ENCODE measurements at regions not wholly inside any gene's neighbourhood (a gene's known extent, or its start where the extent isn't known, plus 50 kb on each side); places are given as distances from the start of the nearest gene placed in this dataset.

DNA sequence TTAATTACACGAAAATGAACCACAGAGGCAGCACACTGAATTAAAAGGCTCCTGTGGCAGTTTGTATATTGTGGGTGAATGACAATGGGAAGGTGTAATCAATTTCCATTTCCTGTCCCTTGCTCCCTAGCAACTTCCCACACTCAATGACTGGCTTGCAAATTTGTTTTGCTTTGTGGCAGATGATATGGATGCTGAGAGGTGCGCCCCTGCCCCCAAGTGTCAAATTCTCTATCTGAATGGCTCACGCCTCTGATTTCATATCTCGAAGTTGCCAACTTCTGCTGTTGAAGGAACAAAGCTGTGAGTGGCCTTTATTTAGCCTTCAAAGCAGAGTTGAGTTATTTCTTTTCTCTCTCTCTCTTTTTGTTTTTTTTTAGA, 86.0 kb downstream of the FOXD2 start:
- H3K4me1 ChIP-seq (ENCODE audit: insufficient read depth): peaks cover 30% of the 10 kb centered on the region
- H3K27ac ChIP-seq (ENCODE audit: low read depth): no peak overlapping the region
- peak overlapping the region; percentile 31; the same call in 1 of the 2 replicates for H3K4me3 ChIP-seq
- no peak overlapping the region for H2AFZ ChIP-seq
- Mint-ChIP-seq H3K27me3 (ENCODE audit: insufficient read depth, low read depth, poor library complexity) (peaks cover 6% of the 10 kb centered on the region), H3K4me1 (peaks cover 27% of the 10 kb centered on the region), H3K9me3 (peaks cover 6% of the 10 kb centered on the region; the same call in 2 of the 3 replicates), H3K4me3 (no peak overlapping the region), H3K36me3 (ENCODE audit: low read depth) (peaks cover 3% of the 10 kb centered on the region; the same call in 2 of the 3 replicates), H3K27ac (no peak overlapping the region)
- 0 out of 2 replicates have a peak, but pooled peaks have one; percentile 11 for TF ChIP-seq NANOG (IDR thresholded peaks at IDR 0.05; ENCODE audit: borderline replicate concordance)
- no peak for TF ChIP-seq EZH2phosphoT487 (IDR thresholded peaks at IDR 0.05; ENCODE audit: unreplicated experiment)
- no peak for TF ChIP-seq JUNB (IDR thresholded peaks at IDR 0.05; ENCODE audit: unreplicated experiment)
- TF ChIP-seq ZNF331 (CRISPR knock-in tag; IDR thresholded peaks at IDR 0.05; ENCODE audit: low read depth): no peak
- no peak for TF ChIP-seq CREB1 (CRISPR knock-in tag; IDR thresholded peaks at IDR 0.05; ENCODE audit: low read depth)
- TF ChIP-seq CTCF (conservative IDR thresholded peaks at IDR 0.05; ENCODE audit: low read depth in 2 of 2): peak in 1 of 2 experiments; percentile 33; a peak in 1 of 4 replicates
- TF ChIP-seq STAT1 (IDR thresholded peaks at IDR 0.05; ENCODE audit: unreplicated experiment): no peak
- no peaks in the 10 kb centered on the region for H3K36me3 ChIP-seq (ENCODE audit: insufficient read depth)
- peak overlapping the region; percentile 73 for H3K4me2 ChIP-seq
- no peaks in the 10 kb centered on the region for H3K79me2 ChIP-seq (replicated peaks; ENCODE audit: insufficient read depth)
- H3K27me3 ChIP-seq (ENCODE audit: insufficient read depth): peaks cover 16% of the 10 kb centered on the region; the same call in 1 of the 2 replicates
- H3K9me2 ChIP-seq (ENCODE audit: insufficient read depth): no peaks in the 10 kb centered on the region
- H3F3A ChIP-seq (replicated peaks; ENCODE audit: low read depth): no peaks in the 10 kb centered on the region
- DNase-seq (ENCODE audit: low spot score): peak; percentile 48
- ATAC-seq: no peak
- H4K20me1 ChIP-seq (replicated peaks; ENCODE audit: insufficient read depth): no peaks in the 10 kb centered on the region

DNA sequence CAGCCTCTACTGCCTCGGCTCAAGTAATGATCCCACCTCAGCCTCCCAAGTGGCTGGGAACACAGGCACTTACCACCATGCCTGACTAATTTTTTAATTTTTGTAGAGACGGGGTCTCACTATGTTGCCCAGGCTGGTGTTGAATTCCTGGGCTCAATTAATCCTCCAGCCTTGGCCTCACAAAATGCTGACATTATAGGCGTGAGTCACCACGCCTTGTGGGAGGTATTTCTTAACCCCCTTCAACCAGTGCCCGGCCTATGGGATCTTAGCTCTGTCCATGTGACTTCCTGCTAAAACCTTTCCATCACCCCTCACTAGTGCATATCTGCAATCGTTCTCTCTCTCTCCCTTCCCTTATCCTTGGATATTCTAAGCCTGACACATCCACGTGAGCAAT, 86.4 kb downstream of the FOXD2 start:
- TF ChIP-seq EZH2phosphoT487 (IDR thresholded peaks at IDR 0.05; ENCODE audit: unreplicated experiment) (no peak), POLR2AphosphoS5 (IDR thresholded peaks at IDR 0.05; ENCODE audit: low read depth) (no peak), ETS1 (IDR thresholded peaks at IDR 0.05) (no peak), REST (IDR thresholded peaks at IDR 0.05; ENCODE audit: unreplicated experiment) (no peak), NANOG (IDR thresholded peaks at IDR 0.05; ENCODE audit: borderline replicate concordance) (no peak), STAT1 (IDR thresholded peaks at IDR 0.05; ENCODE audit: unreplicated experiment) (no peak), CTCF (conservative IDR thresholded peaks at IDR 0.05; ENCODE audit: low read depth in 2 of 2) (no peak), ZNF331 (CRISPR knock-in tag; IDR thresholded peaks at IDR 0.05; ENCODE audit: low read depth) (no peak), JUNB (IDR thresholded peaks at IDR 0.05; ENCODE audit: unreplicated experiment) (no peak), EZH2 (IDR thresholded peaks at IDR 0.05; ENCODE audit: low read depth, unreplicated experiment) (no peak)
- H3K27ac Mint-ChIP-seq: no peak overlapping the region
- peaks cover 3% of the 10 kb centered on the region; the same call in 2 of the 3 replicates for H3K36me3 Mint-ChIP-seq (ENCODE audit: low read depth)
- H3K27me3 Mint-ChIP-seq (ENCODE audit: insufficient read depth, low read depth, poor library complexity): peaks cover 5% of the 10 kb centered on the region
- H3K79me2 ChIP-seq (replicated peaks; ENCODE audit: insufficient read depth): no peaks in the 10 kb centered on the region
- peaks cover 10% of the 10 kb centered on the region; the same call in 2 of the 3 replicates for H3K9me3 Mint-ChIP-seq
- no peak overlapping the region for H2AFZ ChIP-seq
- H3K9me2 ChIP-seq (ENCODE audit: insufficient read depth): no peaks in the 10 kb centered on the region
- no peaks in the 10 kb centered on the region for H4K20me1 ChIP-seq (replicated peaks; ENCODE audit: insufficient read depth)
- no peak for DNase-seq (ENCODE audit: low spot score)
- H3F3A ChIP-seq (replicated peaks; ENCODE audit: low read depth): no peaks in the 10 kb centered on the region
- H3K27me3 ChIP-seq (ENCODE audit: insufficient read depth): peaks cover 16% of the 10 kb centered on the region; the same call in 1 of the 2 replicates
- no peak for ATAC-seq
- no peak overlapping the region for H3K4me3 ChIP-seq
- no peaks in the 10 kb centered on the region for H3K36me3 ChIP-seq (ENCODE audit: insufficient read depth)
- H3K4me2 ChIP-seq: peak overlapping the region; percentile 73; the same call in 1 of the 2 replicates
- H3K27ac ChIP-seq (ENCODE audit: low read depth): no peak overlapping the region
- H3K4me3 Mint-ChIP-seq: no peak overlapping the region; the same call in 2 of the 3 replicates
- peaks cover 27% of the 10 kb centered on the region for H3K4me1 Mint-ChIP-seq
- H3K4me1 ChIP-seq (ENCODE audit: insufficient read depth): peaks cover 30% of the 10 kb centered on the region
